CD14-positive monocyte (primary cell): ENCODE measurements at regions not wholly inside any gene's neighbourhood (a gene's known extent, or its start where the extent isn't known, plus 50 kb on each side); places are given as distances from the start of the nearest gene placed in this dataset.

Source experiments
- DNase-seq, 3 donors: peaks; one replicate each; pipeline ENCODE4 v3.0.0-alpha.2; 2011 to 2022
- H2AFZ ChIP-seq: 2 replicates; pipeline ENCODE4 v1.6.0; 2012; ENCODE audit warnings: mild to moderate bottlenecking, low read depth, low read length, inconsistent platforms; ENCODE audit not compliant: insufficient read depth, poor library complexity, severe bottlenecking
- H3K27ac ChIP-seq, 2 donors: 1 replicate in 1 of 2; 2 replicates in 1 of 2; pipeline ENCODE4 v1.5.1; 2012 to 2013; ENCODE audit warnings: low read length in 2 of 2, control low read depth in 1 of 2, inconsistent platforms in 1 of 2, low read depth in 1 of 2, mild to moderate bottlenecking in 1 of 2
- H3K27me3 ChIP-seq, 2 donors: one replicate each; pipeline versions ENCODE4 v1.6.0 to v1.6.1; 2011 to 2013; ENCODE audit warnings: low read length in 2 of 2; ENCODE audit not compliant: control insufficient read depth in 2 of 2, insufficient read depth in 2 of 2
- H3K36me3 ChIP-seq, 2 donors: replicated peaks in 1 of 2; 1 replicate in 1 of 2; 2 replicates in 1 of 2; pipeline versions ENCODE4 v1.5.1 to v1.6.1; 2012 to 2013; ENCODE audit warnings: low read length in 2 of 2, control low read depth in 1 of 2, inconsistent platforms in 1 of 2, mild to moderate bottlenecking in 1 of 2; ENCODE audit not compliant: insufficient read depth in 2 of 2, control insufficient read depth in 1 of 2
- H3K4me1 ChIP-seq, 2 donors: 1 replicate in 1 of 2; 2 replicates in 1 of 2; pipeline versions ENCODE4 v1.5.1 to v1.6.1; 2012 to 2013; ENCODE audit warnings: low read length in 2 of 2, control low read depth in 1 of 2, inconsistent platforms in 1 of 2, mild to moderate bottlenecking in 1 of 2, moderate library complexity in 1 of 2; ENCODE audit not compliant: insufficient read depth in 2 of 2, control insufficient read depth in 1 of 2
- H3K4me2 ChIP-seq: replicated peaks from 2 replicates; pipeline ENCODE3; 2012; ENCODE audit warnings: low read length, moderate library complexity, mild to moderate bottlenecking; ENCODE audit not compliant: poor library complexity, severe bottlenecking; ENCODE audit errors: extremely low read depth
- H3K4me3 ChIP-seq, 3 experiments: fragments of 200-600 bp in 1 of 3; sonication (generic) in 1 of 3; replicated peaks in 1 of 3; 1 replicate in 2 of 3; 2 replicates in 1 of 3; pipeline ENCODE4 v1.5.1; 2011 to 2013; ENCODE audit warnings: low read length in 3 of 3, mild to moderate bottlenecking in 3 of 3, control low read depth in 2 of 3, low read depth in 2 of 3, inconsistent platforms in 1 of 3, moderate library complexity in 1 of 3
- H3K79me2 ChIP-seq: 2 replicates; pipeline ENCODE4 v1.6.0; 2012; ENCODE audit warnings: mild to moderate bottlenecking, control low read depth, inconsistent platforms, low read length, moderate library complexity; ENCODE audit not compliant: insufficient read depth
- H3K9ac ChIP-seq: 2 replicates; pipeline ENCODE4 v1.6.0; 2017; ENCODE audit warnings: low read length, mild to moderate bottlenecking; ENCODE audit not compliant: insufficient read depth, poor library complexity, severe bottlenecking
- H3K9me3 ChIP-seq, 2 donors: replicated peaks in 1 of 2; 1 replicate in 1 of 2; 2 replicates in 1 of 2; pipeline versions ENCODE4 v1.5.1 to v1.6.1; 2012 to 2013; ENCODE audit warnings: low read length in 2 of 2, control low read depth in 1 of 2; ENCODE audit not compliant: control insufficient read depth in 1 of 2, insufficient read depth in 1 of 2
- H4K20me1 ChIP-seq: 2 replicates; pipeline ENCODE4 v1.6.0; 2012; ENCODE audit warnings: mild to moderate bottlenecking, low read length, control low read depth, moderate library complexity; ENCODE audit not compliant: insufficient read depth
- H3K27ac Mint-ChIP-seq, 7 donors: one replicate each; pipeline ENCODE4 v1.8.0; 2020; ENCODE audit warnings: mild to moderate bottlenecking in 7 of 7, mixed read lengths in 7 of 7, moderate library complexity in 6 of 7, inconsistent platforms in 2 of 7
- H3K27me3 Mint-ChIP-seq, 3 donors: one replicate each; pipeline ENCODE4 v1.8.0; 2021 to 2022; ENCODE audit warnings: low read depth in 3 of 3, mild to moderate bottlenecking in 3 of 3, mixed read lengths in 3 of 3, moderate library complexity in 3 of 3, inconsistent platforms in 1 of 3
- H3K36me3 Mint-ChIP-seq, 2 donors: one replicate each; pipeline ENCODE4 v1.8.0; 2020; ENCODE audit warnings: mixed read lengths in 2 of 2, inconsistent platforms in 1 of 2, mild to moderate bottlenecking in 1 of 2
- H3K4me1 Mint-ChIP-seq: one replicate; pipeline ENCODE4 v1.8.0; 2020; ENCODE audit warnings: mild to moderate bottlenecking, mixed read lengths
- H3K4me3 Mint-ChIP-seq, 2 donors: one replicate each; pipeline ENCODE4 v1.8.0; 2020; ENCODE audit warnings: mild to moderate bottlenecking in 2 of 2, mixed read lengths in 2 of 2, moderate library complexity in 1 of 2
- H3K9me3 Mint-ChIP-seq, 7 donors: one replicate each; pipeline ENCODE4 v1.8.0; 2020 to 2022; ENCODE audit warnings: mixed read lengths in 7 of 7, mild to moderate bottlenecking in 6 of 7, moderate library complexity in 6 of 7, inconsistent platforms in 2 of 7
- CTCF ChIP-seq: fragments of 200-600 bp; IDR thresholded peaks from one replicate; pipeline ENCODE4 v1.8.0; 2022; ENCODE audit warnings: antibody characterized with exemption, mild to moderate bottlenecking
- WGBS: methylation state at CpG from one replicate; pipeline ENCODE4 v1.1.5; 2013; ENCODE audit warnings: missing lambda C conversion rate; ENCODE audit not compliant: insufficient coverage; 5-methylcytosine and 5-hydroxymethylcytosine counted together
- intact Hi-C, 2 donors: fragments of 100-400 bp; cut with micrococcal nuclease; formaldehyde crosslinking; loops; one replicate each; pipeline versions ENCODE4 v1.15.0 to v1.15.1; 2023

- H4K20me1 ChIP-seq = no peaks in the 10 kb centered on the region
- Mint-ChIP-seq H3K4me1 (no peaks in the 10 kb centered on the region), H3K27me3 (peaks cover 0 to 8% (median 1%) of the 10 kb centered on the region in 3 donors), H3K9me3 (peaks cover 0 to 3% (median 0%) of the 10 kb centered on the region in 7 donors), H3K36me3 (no peaks in the 10 kb centered on the region), H3K27ac (no peak overlapping the region), H3K4me3 (no peak overlapping the region)
- H3K27me3 ChIP-seq = no peaks in the 10 kb centered on the region
- no CpG with 5 or more reads among the region's 1 CpG for WGBS
- no peaks in the 10 kb centered on the region for H3K36me3 ChIP-seq
- no peaks in the 10 kb centered on the region for H3K9me3 ChIP-seq
- no peaks in the 10 kb centered on the region for H3K4me1 ChIP-seq
- no peak overlapping the region for H2AFZ ChIP-seq
- no peak for DNase-seq
- no peak overlapping the region for H3K9ac ChIP-seq
- no peak overlapping the region for H3K4me3 ChIP-seq
- no peak for TF ChIP-seq CTCF
- no peaks in the 10 kb centered on the region for H3K79me2 ChIP-seq
- intact Hi-C loops = no loop called here
- no peak overlapping the region for H3K4me2 ChIP-seq
- H3K27ac ChIP-seq = no peak overlapping the region
These were observed 176.4 kb downstream of the GATA3 start for GRCh38 chr10:8230902-8231301.

DNA sequence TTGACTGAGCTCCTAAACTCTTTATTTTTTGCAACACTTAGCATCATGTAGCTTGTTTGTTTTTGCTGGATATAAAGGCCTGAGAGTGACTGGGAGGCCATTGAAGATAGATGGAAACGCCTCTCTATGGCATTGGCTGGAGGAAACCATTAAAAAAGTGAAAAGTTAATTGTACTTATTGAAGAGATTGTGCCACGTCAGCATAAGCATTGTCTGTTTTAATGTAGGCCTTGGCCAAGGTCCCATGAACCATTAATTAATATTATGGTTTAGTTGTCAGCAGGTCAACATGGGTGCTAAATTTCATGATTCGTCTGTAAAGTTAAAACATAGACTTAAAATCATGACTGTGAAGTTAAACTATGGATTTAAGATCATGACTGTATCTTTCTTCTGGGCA lies 178.6 kb downstream of the GATA3 start:
- H3K9me3 Mint-ChIP-seq = peaks cover 0 to 3% (median 0%) of the 10 kb centered on the region in 7 donors
- Histone ChIP-seq H4K20me1 (no peaks in the 10 kb centered on the region), H3K36me3 (no peaks in the 10 kb centered on the region), H3K9me3 (no peaks in the 10 kb centered on the region), H3K27ac (no peak overlapping the region), H3K4me2 (no peak overlapping the region), H3K9ac (no peak overlapping the region), H3K27me3 (no peaks in the 10 kb centered on the region), H3K4me3 (no peak overlapping the region), H3K4me1 (no peaks in the 10 kb centered on the region), H3K79me2 (no peaks in the 10 kb centered on the region), H2AFZ (no peak overlapping the region)
- H3K27me3 Mint-ChIP-seq = peaks cover 0 to 10% (median 1%) of the 10 kb centered on the region in 3 donors
- no peaks in the 10 kb centered on the region for H3K36me3 Mint-ChIP-seq
- no peak overlapping the region for H3K4me3 Mint-ChIP-seq
- TF ChIP-seq CTCF = no peak
- no peaks in the 10 kb centered on the region for H3K4me1 Mint-ChIP-seq
- intact Hi-C loops = no loop called here
- WGBS = 83% methylated on average over 1 of the region's 3 CpGs
- H3K27ac Mint-ChIP-seq = no peak overlapping the region
- no peak for DNase-seq
